Caki2 (cell line): ENCODE measurements at regions not wholly inside any gene's neighbourhood (a gene's known extent, or its start where the extent isn't known, plus 50 kb on each side); places are given as distances from the start of the nearest gene placed in this dataset.

Experiments used
- DNase-seq: peaks from one replicate; pipeline ENCODE4 v3.0.0-alpha.2; 2015; ENCODE audit warnings: low read depth
- in situ Hi-C: cut with HindIII; loops from 2 replicates; pipeline ENCODE4 v1.10.0; 2016; ENCODE audit warnings: low sequenced_read_pairs, low pct_unique_long_range_greater_than_20kb, mixed read lengths

DNA sequence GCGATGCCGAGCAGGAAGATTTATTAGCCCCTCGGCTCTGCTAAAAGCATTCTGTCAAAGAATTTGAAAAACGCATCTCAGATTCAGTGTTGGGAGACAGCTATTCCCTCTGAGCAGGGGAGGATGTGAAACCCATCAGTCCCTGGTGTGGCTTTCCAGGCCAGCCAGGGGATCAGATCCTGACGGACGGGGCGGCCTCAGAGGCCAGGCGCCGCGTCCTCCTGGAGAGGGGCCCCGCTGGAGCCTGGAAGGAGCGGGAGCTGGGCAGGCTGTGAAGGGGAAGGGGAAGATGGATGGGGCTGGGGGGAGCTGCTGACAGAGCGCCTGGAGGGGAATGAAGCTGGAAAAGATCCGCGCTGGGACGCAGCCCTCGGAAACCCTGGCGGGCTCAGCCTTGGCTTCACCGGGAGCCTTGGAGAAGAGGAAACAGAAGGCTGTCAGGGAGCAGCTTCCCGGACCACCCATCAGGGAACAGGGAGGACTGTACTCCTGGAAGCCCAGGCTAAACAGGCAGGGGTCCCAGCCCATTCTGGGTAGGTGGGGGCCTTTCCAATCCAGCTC lies 358.0 kb downstream of the C16orf95 start:
- in situ Hi-C loops: no loop called here
- DNase-seq: no peak

DNA sequence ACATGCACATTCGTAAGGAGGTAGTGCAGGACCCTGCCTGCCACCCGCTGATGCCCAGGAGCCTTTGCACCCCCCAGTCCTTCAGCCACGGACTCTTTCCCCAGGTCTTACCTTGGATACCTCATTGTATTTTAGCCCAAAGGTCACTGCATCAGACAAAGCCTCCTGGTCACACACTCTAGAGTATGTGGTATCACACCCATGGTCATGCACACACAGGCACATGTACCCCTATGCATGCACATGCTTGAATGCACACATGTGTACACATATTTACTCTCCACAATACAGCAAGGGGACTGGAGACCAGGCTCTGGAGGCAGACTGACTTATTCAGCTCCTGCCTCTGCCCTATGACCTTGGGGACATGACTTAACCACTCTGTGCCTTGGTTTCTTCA lies 357.5 kb downstream of the C16orf95 start:
- in situ Hi-C loops: no loop called here
- no peak for DNase-seq

DNA sequence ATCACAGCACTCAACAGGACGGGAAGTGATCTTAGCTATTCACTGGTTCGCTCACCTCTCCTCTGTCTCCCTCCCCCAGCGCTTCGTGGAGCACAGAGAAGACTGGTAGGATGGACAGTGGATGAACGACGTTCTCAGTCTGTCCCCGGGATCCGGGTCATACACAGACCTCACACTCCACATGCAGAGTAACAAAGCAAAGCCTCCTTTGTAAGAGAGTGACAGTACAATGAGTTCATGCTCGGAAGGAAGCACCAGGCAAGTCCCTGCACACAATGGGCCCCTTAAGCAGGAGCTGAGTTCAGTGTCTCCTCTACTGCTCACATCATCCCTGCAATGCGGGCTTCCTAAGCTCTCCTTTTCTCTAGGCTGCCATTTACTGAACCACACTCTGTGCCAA lies 356.9 kb downstream of the C16orf95 start:
- in situ Hi-C loops: no loop called here

DNA sequence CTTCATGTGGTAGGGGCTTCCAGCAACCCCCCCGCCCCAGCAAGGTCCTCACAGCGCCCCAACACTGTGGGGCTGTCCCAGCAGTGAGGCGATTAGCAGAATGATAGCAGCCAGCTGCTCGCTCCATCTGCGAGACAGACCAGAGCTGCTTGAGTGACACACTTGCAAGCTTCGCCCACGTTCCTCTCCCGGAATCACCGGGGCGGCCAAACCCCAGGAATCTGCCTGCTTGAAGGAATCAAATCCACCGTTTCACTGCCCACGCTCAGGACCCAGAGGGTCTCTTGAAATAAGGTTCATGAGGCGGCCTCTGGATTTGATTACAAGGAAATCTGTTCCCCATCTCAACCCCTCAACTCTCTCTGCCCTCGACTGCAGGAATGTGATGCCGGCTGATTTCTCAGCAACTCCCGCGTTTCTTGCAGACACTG lies 356.0 kb downstream of the C16orf95 start:
- in situ Hi-C loops: no loop called here

More for the DNA sequence above, 356.9 kb downstream of the C16orf95 start:
- DNase-seq: no peak

DNA sequence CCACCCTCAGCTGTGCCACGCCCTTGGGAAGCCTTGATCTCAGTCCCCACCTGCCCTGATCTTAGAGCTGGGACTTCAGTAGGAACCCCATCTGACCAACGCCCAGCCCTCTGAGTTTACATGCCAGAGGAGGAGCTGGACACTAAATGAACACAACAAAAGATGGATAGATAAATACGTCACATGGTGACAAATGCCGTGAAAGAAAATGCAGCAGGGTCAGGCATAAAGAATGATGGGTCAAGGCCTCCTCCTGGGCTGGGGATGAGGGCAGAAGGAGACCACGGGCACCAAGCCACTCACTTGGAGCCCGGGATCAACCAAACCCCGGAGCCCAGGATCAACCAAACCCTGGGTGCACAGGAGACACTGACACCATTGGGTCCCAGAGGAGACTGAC lies 354.9 kb downstream of the C16orf95 start:
- DNase-seq: no peak
- in situ Hi-C loops: no loop called here

More for the DNA sequence above, 356.0 kb downstream of the C16orf95 start:
- DNase-seq: no peak

DNA sequence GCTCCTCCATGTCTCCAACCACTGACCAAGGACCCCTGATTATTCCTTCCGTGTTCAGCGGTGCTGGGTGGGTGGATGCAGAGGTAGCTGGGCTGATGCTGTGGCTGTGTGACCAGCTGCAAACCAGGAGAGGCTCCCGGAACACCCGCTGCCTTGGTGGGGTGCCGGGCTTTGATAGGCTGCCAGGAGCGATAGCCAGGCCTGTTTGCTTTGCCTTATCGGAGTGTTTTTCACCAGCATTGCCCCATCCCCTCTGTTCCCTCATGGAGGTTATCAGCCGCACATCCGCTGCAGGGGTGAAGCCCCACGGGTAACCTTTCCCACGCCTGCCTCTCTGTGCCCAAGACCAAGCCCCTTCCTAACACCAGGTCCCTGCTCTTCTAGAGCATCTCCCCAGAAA lies 354.3 kb downstream of the C16orf95 start:
- in situ Hi-C loops: no loop called here
- no peak for DNase-seq

DNA sequence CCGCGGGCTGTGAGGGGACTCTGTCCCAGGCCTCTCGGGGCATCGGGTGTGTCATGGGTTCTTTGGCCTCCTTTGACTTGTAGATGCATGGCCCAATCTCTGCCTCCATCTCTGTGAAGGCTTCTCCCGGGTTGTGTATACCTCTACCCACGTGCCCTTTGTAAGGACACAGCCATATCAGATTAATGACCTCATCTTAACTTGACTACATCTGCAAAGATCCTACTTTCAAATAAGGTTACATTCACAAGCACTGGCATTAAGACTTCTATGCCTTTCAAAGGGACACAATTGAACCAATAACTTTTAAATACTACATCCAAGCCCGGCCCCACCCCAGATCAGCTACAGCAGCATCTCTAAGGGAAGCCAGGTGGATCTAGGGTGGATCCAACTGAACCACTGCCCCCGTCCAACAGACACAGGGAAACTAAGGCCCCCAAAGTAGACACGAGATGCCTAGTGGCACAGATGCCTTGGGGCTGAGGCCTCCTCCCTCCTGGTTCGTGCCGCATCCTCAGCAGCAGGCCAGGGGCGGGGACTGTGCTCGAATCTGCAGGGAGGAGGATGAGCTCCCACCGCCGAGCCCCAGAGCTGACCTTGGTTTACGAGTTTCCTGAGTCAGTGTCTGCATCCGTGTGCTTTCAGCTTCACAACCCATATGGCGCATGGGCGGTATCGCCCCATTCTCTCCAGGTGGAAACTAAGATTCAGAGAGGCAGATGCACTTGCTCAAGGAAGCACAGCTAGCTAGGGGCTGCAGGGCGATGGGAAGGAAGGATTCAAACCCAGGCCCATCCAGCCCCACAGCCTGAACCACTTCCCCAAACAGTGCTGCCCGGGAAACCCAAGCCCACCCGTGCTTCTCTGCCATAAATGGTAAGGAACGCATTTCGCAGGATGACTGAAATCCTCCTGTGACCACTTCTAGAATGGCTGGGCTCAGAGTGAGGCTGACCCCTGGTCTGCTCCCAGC lies 353.3 kb downstream of the C16orf95 start:
- DNase-seq: no peak
- in situ Hi-C loops: no loop called here

DNA sequence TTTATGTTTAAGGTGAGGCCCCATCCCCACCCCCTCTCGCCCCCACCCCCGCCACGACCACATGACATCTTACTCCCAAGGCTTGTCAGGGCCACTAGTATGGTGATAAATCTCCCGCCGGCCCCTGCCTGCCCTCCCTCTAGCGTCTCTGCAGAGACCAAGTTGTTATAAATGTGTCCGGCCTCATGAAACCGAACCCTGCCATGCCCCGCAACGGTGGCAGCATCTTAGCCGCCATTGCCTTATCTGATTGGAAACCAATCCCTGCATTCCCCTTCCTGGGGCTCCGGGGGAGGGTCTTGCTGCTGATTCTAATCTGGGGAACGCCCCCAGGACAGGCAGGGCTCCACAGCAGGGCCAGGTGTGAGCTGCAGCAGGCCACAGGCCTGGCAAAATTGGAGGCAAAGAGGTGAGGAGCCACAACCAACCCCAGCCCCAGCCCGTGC lies 352.4 kb downstream of the C16orf95 start:
- in situ Hi-C loops: no loop called here
- DNase-seq: no peak

DNA sequence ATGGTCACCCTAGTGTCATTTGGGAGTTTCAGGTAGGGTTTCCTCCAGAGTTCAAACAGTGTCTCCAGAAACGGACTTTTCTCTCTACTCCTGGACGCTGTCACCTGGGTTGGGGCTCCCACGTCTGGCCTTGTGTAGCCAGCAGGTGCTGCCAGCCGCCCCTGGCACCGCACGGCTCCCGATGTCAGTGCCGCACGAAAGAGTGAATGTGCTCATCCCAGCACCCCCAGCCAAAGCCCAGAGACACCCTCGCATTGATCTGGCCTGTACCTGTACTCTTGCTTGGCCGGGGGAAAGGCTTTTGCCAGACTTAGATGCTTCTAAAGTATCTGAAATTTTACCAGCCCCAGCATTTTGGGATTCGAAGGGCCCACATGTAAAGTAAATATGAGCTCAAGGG lies 351.9 kb downstream of the C16orf95 start:
- in situ Hi-C loops: no loop called here
- no peak for DNase-seq

DNA sequence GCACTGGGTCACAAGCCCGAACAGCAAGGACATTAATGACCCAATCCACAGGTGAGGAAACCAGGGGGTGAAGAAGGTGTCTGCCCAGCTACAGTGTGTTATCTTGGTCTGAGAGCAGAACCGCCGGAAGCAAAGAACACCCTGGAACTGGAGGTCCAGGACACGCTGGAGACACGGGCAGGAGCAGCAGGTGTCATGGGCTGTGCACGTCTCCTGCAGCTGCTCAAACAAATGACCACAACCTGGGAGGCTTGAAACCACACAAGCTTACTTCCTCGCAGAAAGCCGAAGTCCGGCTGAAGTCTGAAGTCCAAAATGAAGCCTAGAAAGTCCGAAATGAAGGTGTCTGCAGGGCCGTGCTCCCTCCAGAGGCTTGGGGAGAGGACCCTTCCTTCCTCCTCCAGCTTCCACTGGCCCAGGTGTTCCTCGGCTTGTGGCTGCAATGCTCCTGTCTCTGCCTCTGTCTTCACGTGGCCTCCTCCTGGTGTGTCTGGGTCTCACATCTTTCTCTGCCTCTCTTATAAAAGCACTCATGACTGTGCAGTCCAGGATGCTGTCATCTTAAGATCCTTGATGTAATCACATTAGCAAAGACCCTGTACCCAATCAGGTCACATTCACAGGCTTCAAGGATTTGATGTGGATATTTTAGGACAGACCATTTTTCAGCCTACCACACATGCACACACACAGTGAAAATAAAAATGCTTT lies 351.2 kb downstream of the C16orf95 start:
- in situ Hi-C loops: no loop called here

DNA sequence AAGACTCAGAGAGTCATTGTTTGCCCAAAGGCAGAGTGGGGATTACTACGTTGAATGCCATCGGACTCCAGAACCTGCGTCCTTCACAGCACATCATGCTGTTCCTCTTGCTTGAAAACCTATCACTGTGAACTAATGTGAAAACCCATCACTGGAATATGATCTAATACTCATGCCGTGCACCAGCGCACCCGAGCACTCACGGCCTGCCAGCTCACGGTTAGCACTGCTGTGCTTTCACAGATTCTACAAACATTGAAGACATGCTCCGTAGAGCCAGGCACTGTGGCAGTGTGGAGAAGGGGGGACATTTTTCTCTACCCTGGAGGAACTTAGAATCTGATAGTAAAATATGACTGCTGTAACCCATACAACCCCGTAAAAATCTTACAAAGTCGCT lies 350.4 kb downstream of the C16orf95 start:
- in situ Hi-C loops: no loop called here
- DNase-seq: peak; percentile 39

More for the DNA sequence above, 351.2 kb downstream of the C16orf95 start:
- no peak for DNase-seq

DNA sequence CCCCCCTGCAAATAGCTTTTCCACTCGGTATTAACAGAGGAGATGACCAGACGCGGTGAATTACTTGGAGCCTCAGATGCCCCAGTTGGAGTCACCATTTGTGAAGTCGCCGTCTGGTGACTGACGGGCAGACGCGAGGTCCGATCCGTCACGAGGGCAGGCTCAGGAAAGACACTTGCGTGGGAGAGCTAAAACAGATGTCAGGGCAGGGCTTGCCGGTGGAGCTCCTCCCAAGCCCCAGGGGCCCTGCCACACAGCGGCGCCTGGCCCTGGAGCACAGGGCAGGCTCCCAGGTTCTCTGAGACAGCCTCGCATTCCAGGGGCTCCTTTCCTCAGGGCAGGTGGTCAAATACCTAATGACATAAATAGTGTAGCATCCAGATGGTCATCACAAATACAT lies 348.3 kb downstream of the C16orf95 start:
- in situ Hi-C loops: no loop called here
- DNase-seq: no peak

DNA sequence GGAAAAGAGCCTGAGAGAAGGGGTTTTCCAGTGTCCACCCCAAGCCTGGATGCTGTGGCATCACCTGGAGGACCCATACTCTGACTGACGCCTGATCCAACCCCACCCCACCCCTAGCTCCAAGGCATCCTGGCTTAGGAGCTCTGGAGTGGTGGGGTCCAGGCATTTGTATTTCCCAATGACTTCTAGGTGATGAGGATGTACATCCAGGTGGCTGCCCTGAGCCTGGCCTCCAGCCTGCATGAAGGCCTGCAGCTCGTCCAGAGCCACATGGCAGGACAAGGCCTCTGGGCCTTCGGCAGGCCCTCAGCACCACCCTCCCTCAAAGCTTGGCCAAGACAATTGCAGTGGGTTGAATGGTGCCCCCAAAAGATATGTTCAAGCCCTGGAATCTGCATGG lies 347.5 kb downstream of the C16orf95 start:
- no peak for DNase-seq
- in situ Hi-C loops: no loop called here

DNA sequence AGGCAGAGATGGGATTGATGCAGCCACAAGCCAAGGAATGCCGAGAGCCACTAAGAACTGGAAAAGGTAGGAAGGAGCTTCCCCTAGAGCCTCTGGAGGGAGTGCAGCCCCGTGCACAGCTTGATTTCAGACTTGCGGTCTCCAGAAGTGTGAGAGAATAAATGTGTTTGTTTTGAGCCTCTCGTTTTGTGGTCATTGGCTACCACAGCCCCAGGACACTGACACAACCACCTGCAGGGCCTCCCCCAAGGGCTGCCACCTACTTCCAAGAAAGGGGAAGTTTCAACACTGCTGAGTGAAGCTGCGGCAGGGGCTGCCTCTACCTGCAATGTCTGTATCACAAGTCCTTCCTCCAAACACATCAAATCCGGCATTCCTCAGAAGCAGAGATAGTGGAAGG lies 346.9 kb downstream of the C16orf95 start:
- no peak for DNase-seq
- in situ Hi-C loops: no loop called here

DNA sequence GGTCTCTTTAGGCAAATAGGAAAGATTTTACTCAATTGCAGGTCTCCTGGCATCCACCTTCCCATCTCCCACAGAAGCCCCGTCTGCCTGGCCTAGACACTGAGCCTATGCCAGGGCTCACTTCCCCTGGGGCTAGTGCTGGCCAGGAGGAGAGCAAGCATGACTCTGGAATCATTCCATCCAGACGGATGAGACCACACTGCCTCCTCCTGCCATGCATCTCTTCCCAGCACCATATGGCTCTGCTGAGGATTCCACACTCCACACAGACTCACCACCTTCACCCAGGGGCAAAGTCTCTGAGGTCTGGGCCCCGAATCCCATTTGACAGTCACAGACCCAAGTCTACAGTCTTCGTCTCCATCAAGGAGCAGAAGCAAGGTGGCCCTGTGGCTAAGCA lies 346.5 kb downstream of the C16orf95 start:
- no peak for DNase-seq
- in situ Hi-C loops: no loop called here

DNA sequence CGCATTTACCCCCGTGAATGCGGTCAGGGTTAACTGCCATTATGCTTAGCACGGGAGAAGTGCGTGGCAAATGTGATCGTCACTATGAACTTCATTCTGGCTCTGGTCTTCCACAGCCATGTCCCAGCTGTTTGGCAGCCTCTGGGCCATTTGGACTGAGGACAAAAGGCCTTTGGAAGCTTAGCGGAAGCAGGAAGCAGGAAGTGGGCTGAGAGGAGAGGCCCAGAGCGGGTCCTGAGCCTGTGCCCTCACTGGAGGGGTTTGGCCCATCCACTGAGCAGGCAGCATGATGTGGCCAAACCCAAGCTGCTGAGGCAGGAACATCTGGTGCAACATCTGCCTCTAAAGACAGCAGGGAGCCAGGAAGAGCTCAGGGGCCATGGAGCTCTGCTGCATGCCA lies 345.9 kb downstream of the C16orf95 start:
- DNase-seq: no peak
- in situ Hi-C loops: no loop called here

DNA sequence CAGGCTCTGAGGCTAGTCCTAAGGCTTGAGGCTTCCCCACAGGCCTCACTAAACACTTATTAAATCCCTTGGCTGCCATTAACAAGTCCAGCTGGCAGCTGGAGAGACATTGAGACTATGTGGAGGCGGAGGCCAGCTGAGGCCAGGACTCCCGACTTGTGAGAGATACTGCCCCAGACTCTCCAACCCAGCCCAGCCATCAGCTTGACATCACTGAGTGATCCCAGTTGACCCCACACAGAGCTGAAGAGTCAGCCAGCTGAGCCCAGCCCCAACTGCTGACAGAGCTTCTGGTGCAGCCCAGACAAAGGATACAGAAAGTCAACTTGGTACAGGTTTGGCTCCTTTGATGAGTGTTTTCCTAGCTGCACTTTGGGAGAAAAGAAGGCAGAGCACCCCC lies 343.1 kb downstream of the C16orf95 start:
- in situ Hi-C loops: no loop called here
- DNase-seq: no peak

DNA sequence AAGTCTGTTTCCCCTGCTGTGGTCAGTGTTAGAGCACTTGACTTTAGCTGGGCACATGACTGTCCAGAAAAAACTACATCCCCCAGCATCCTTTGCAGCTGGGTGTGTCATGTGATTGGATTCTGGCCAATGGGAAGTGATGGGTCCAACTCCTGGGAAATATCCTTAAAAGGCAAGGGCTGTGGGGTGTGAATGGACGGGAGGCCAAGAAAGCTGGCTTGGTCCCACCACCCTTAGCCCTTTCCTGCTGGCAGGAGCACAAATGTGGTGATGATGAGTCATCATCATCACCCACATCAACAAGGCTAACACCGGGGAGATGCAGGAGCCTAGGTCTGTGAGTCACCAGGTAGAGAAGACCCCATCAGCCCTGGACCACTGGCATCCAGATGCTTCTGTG lies 341.7 kb downstream of the C16orf95 start:
- in situ Hi-C loops: no loop called here

DNA sequence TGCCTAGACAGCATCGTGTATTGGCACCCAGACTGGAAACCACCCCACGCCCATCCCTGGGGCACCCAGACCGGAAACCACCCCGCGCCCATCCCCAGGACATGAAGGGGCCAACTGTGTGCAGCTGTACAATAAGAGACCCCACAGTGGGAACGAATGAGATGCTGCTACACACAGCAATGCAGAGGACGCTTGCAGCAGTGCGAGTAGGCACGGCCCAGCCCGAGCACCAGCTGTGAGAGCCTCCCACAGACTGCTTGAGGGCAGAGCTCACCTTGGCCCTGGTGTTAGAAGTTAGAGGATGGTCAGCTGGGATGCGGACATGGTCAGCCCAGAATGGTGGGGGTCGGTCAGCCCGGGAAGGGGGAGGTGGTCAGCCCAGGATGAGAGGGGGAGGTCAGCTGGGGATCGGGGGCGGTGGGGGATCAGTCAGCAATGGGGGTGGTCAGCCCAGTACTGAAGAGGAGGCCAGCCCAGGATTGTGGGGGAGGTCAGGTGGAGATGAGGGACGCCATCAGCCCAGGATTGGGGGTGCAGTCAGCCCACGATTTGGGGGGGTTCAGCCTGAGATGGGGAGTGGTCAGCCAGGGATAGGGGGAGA lies 340.0 kb downstream of the C16orf95 start:
- DNase-seq: no peak
- in situ Hi-C loops: no loop called here

More for the DNA sequence above, 341.7 kb downstream of the C16orf95 start:
- peak; percentile 86 for DNase-seq
